GM12878 (cell line): ENCODE measurements at regions not wholly inside any gene's neighbourhood (a gene's known extent, or its start where the extent isn't known, plus 50 kb on each side); places are given as distances from the start of the nearest gene placed in this dataset.

Experiments used
- ATAC-seq: fragments of 200-7000 bp; cut with Tn5 transposase; 3 replicates; pipeline ENCODE4 v1.9.1; 2020; ENCODE audit warnings: mild to moderate bottlenecking, moderate library complexity
- BruUV-seq: library from RNA; stranded (reverse); fragments of 400-500 nt; replicated peaks from 2 replicates; lab custom pipeline; 2021; lab: Mats Ljungman, UMichigan
- CTCF ChIA-PET: fragments of 300-600 bp; sonication (Branson Sonifier 250); formaldehyde crosslinking; extraction: SDS; loops from one replicate; lab custom pipeline; 2021; ENCODE audit warnings: inconsistent platforms; lab: Yijun Ruan, JAX
- POLR2A ChIA-PET: fragments of 350-600 bp; formaldehyde crosslinking; extraction: SDS; loops from one replicate; lab custom pipeline; 2021; ENCODE audit warnings: inconsistent platforms; lab: Charles Lee
- RAD21 ChIA-PET: fragments of 300-600 bp; sonication (Branson Sonifier 250); formaldehyde crosslinking; loops from one replicate; lab custom pipeline; 2023; ENCODE audit warnings: antibody characterized with exemption; ENCODE audit not compliant: unreplicated experiment; lab: Charles Lee
- SMC1A ChIA-PET: fragments of 300-600 bp; sonication (Branson Sonifier 250); formaldehyde crosslinking; loops from one replicate; lab custom pipeline; 2023; ENCODE audit not compliant: unreplicated experiment, uncharacterized antibody; lab: Charles Lee
- DNase-seq: peaks from one replicate; pipeline ENCODE4 v3.0.0-alpha.2; 2011; ENCODE audit warnings: low read depth, low spot score
- FAIRE-seq: peaks from 3 replicates; lab custom pipeline; 2011; peaks lifted over from hg19 to GRCh38; lab: Jason Lieb, UNC
- H2AFZ ChIP-seq: 2 replicates; pipeline ENCODE4 v1.6.0; 2011; ENCODE audit warnings: low read depth, low read length, control low read depth; ENCODE audit not compliant: control insufficient read depth
- H3K27ac ChIP-seq: 2 replicates; pipeline ENCODE4 v1.5.1; 2011; ENCODE audit warnings: control low read depth; ENCODE audit not compliant: control insufficient read depth, insufficient read depth
- H3K27me3 ChIP-seq, 2 experiments: replicated peaks in 1 of 2; 2 replicates each; pipeline versions ENCODE4 v1.6.0 to v1.6.1; 2011; ENCODE audit warnings: low read length in 1 of 2; ENCODE audit not compliant: control insufficient read depth in 2 of 2, insufficient read depth in 2 of 2
- H3K36me3 ChIP-seq, 2 experiments: 2 replicates each; pipeline ENCODE4 v1.5.1; 2011; ENCODE audit warnings: low read length in 1 of 2; ENCODE audit not compliant: control insufficient read depth in 2 of 2, insufficient read depth in 2 of 2
- H3K4me1 ChIP-seq: 2 replicates; pipeline ENCODE4 v1.6.1; 2011; ENCODE audit warnings: mild to moderate bottlenecking, low read length, moderate library complexity, mixed read lengths; ENCODE audit not compliant: control insufficient read depth, insufficient read depth
- H3K4me2 ChIP-seq: 2 replicates; pipeline ENCODE4 v1.6.0; 2011; ENCODE audit warnings: control low read depth; ENCODE audit not compliant: control insufficient read depth, insufficient read depth
- H3K4me3 ChIP-seq: fragments of 200-600 bp; sonication (generic); 2 replicates; pipeline ENCODE4 v1.5.1; 2016
- H3K79me2 ChIP-seq: 2 replicates; pipeline ENCODE4 v1.6.0; 2011; ENCODE audit warnings: low read length; ENCODE audit not compliant: control insufficient read depth, insufficient read depth
- H3K9ac ChIP-seq: 2 replicates; pipeline ENCODE4 v1.8.0; 2011; ENCODE audit warnings: low read length, control low read depth, mixed read lengths; ENCODE audit not compliant: control insufficient read depth, insufficient read depth
- H3K9me3 ChIP-seq: replicated peaks from 3 replicates; pipeline ENCODE4 v1.5.1; 2011; ENCODE audit warnings: mild to moderate bottlenecking, low read length; ENCODE audit not compliant: control insufficient read depth, insufficient read depth
- H4K20me1 ChIP-seq: 2 replicates; pipeline ENCODE4 v1.6.0; 2011; ENCODE audit not compliant: control insufficient read depth, insufficient read depth
- ATF7 ChIP-seq: fragments of 450-650 bp; IDR thresholded peaks from 2 replicates; pipeline ENCODE4 v1.6.1; 2016; ENCODE audit warnings: low read depth, mild to moderate bottlenecking
- BRCA1 ChIP-seq: IDR thresholded peaks from 2 replicates; pipeline ENCODE4 v1.6.1; 2011; ENCODE audit warnings: low read depth, low read length, improper control_type of control experiment
- EGR1 ChIP-seq, 2 experiments: IDR thresholded peaks; 1 replicate in 1 of 2; 2 replicates in 1 of 2; pipeline ENCODE4 v1.6.1; 2011 to 2012; ENCODE audit warnings: low read depth in 2 of 2, low read length in 2 of 2, borderline replicate concordance in 1 of 2, mild to moderate bottlenecking in 1 of 2, moderate library complexity in 1 of 2
- EZH2 ChIP-seq: IDR thresholded peaks from 2 replicates; pipeline ENCODE4 v1.6.1; 2012; ENCODE audit warnings: low read depth, mild to moderate bottlenecking, control low read depth, inconsistent platforms, low read length, borderline replicate concordance; ENCODE audit not compliant: control insufficient read depth
- IKZF2 ChIP-seq, 2 experiments: fragments of 450-650 bp; IDR thresholded peaks; 2 replicates each; pipeline ENCODE4 v1.6.1; 2017; ENCODE audit warnings: mild to moderate bottlenecking in 2 of 2, moderate library complexity in 2 of 2
- IRF4 ChIP-seq: IDR thresholded peaks from 2 replicates; pipeline ENCODE4 v1.6.1; 2011; ENCODE audit warnings: low read depth, low read length
- MYC ChIP-seq: IDR thresholded peaks from 2 replicates; pipeline ENCODE4 v1.6.1; 2011; ENCODE audit warnings: mild to moderate bottlenecking, low read length, moderate library complexity, inconsistent platforms; ENCODE audit not compliant: insufficient read depth, insufficient replicate concordance, insufficient read length, severe bottlenecking
- POLR2A ChIP-seq: IDR thresholded peaks from 2 replicates; pipeline ENCODE4 v1.6.1; 2011; ENCODE audit warnings: low read depth, mild to moderate bottlenecking, low read length
- RUNX3 ChIP-seq: IDR thresholded peaks from 2 replicates; pipeline ENCODE4 v1.6.1; 2012; ENCODE audit warnings: low read length, inconsistent platforms
- SREBF2 ChIP-seq: IDR thresholded peaks from 2 replicates; pipeline ENCODE4 v1.6.1; 2012; ENCODE audit warnings: mild to moderate bottlenecking, low read length
- TARDBP ChIP-seq: IDR thresholded peaks from 2 replicates; pipeline ENCODE4 v1.6.1; 2016; ENCODE audit warnings: borderline replicate concordance
- TBL1XR1 ChIP-seq: IDR thresholded peaks from 2 replicates; pipeline ENCODE4 v1.6.1; 2012; ENCODE audit warnings: low read depth, low read length, improper control_type of control experiment
- ZZZ3 ChIP-seq: IDR thresholded peaks from 2 replicates; pipeline ENCODE4 v1.6.1; 2011; ENCODE audit warnings: low read depth; ENCODE audit not compliant: control insufficient read depth, insufficient read length
- WGBS: methylation state at CpG from one replicate; pipeline ENCODE4 v1.1.6; 2016; ENCODE audit warnings: low lambda C conversion rate; ENCODE audit not compliant: insufficient replicate concordance, insufficient coverage; ENCODE audit errors: missing lambda C conversion rate; 5-methylcytosine and 5-hydroxymethylcytosine counted together
- in situ Hi-C: fragments of 300-500 bp; cut with MboI; formaldehyde crosslinking; loops from 9 replicates; pipeline ENCODE4 v1.14.3; 2018; ENCODE audit warnings: mixed read lengths
- intact Hi-C: fragments of 100-400 bp; cut with micrococcal nuclease; formaldehyde crosslinking; loops from one replicate; pipeline ENCODE4 v1.14.2; 2022; ENCODE audit not compliant: unreplicated experiment
- TF ChIP-seq, protein P1 (sequence below): IDR thresholded peaks from 2 replicates; pipeline ENCODE4 v1.6.1; 2012; ENCODE audit warnings: low read length, inconsistent platforms
- TF ChIP-seq, protein P2 (sequence below): fragments of 450-650 bp; IDR thresholded peaks from 2 replicates; pipeline ENCODE4 v1.6.1; 2017; ENCODE audit warnings: mild to moderate bottlenecking, moderate library complexity

DNA sequence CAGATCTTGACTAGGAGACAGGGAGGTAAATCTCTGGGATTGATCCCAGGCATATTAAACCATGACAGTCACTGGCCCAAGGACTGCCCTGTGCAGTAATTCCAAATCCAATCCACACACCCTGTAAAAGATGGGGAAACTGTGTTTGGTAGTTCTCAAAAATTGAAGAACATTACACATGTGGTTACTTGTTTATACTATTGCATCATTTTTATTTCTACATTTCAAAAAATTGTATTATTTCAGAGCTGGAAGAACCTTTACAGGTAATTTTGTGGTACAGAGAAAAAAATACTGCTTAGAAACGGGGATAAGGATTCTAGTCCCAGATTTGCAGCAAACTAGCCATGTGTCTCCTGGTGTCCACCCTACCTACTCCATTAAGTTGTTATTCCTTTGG, 400.5 kb downstream of the LRIG3 start:
- CTCF ChIA-PET = no interaction called here
- POLR2A ChIA-PET = no interaction called here
- no peak for FAIRE-seq
- intact Hi-C loops = no loop called here
- no peak overlapping the region for H3K4me3 ChIP-seq
- TF ChIP-seq, protein P1, sequence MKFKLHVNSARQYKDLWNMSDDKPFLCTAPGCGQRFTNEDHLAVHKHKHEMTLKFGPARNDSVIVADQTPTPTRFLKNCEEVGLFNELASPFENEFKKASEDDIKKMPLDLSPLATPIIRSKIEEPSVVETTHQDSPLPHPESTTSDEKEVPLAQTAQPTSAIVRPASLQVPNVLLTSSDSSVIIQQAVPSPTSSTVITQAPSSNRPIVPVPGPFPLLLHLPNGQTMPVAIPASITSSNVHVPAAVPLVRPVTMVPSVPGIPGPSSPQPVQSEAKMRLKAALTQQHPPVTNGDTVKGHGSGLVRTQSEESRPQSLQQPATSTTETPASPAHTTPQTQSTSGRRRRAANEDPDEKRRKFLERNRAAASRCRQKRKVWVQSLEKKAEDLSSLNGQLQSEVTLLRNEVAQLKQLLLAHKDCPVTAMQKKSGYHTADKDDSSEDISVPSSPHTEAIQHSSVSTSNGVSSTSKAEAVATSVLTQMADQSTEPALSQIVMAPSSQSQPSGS = no peak
- no peak for TF ChIP-seq SREBF2
- TF ChIP-seq BRCA1 = no peak
- no peak for TF ChIP-seq EZH2
- no peak for TF ChIP-seq RUNX3
- TF ChIP-seq POLR2A = no peak
- no peak for TF ChIP-seq IRF4
- TF ChIP-seq, all 136 proteins: peak for 0
- Histone ChIP-seq H3K4me1 (no peaks in the 10 kb centered on the region), H2AFZ (no peak overlapping the region), H3K79me2 (no peaks in the 10 kb centered on the region), H3K27me3 (no peaks in the 10 kb centered on the region), H3K9ac (no peak overlapping the region), H4K20me1 (no peaks in the 10 kb centered on the region), H3K36me3 (no peaks in the 10 kb centered on the region), H3K9me3 (no peaks in the 10 kb centered on the region; the same call in 2 of the 3 replicates), H3K4me2 (no peak overlapping the region), H3K27ac (no peak overlapping the region)
- 6% methylated on average over 1 of the region's 1 CpG for WGBS
- BruUV-seq = no TSS peak
- ATAC-seq (no peak), DNase-seq (no peak)
- in situ Hi-C loops = no loop called here
- ChIA-PET RAD21 (no interaction called here), SMC1A (interaction anchor here (1.1 kb wide), 1 partner anchor 9 kb away, joined by 3 read pairs; no protein-coding TSS in a partner anchor)

DNA sequence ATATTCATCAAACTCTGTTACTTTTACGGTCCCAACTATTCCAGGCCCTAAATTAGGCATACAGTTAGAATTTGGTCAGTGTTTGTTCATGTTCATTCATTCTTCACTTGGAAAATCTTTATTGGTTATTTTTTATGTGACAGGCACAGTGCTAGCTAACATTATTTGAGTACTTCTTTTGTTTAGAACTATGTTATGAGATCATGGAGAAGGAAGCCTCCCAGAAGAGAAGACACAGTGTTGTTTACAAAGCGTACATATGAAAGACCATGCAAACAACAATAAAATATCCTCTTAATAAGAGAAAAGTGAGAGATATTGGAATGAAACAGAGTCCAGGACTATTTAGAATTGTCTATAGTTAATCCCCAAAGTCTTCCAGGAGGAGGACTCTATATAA, 399.2 kb downstream of the LRIG3 start:
- SMC1A ChIA-PET = interaction anchor here (0.6 kb wide), 1 partner anchor 206 kb away, joined by 5 read pairs; no protein-coding TSS in a partner anchor
- in situ Hi-C loops = no loop called here
- Histone ChIP-seq H3K9me3 (no peaks in the 10 kb centered on the region; the same call in 2 of the 3 replicates), H2AFZ (no peak overlapping the region), H3K79me2 (no peaks in the 10 kb centered on the region), H3K36me3 (no peaks in the 10 kb centered on the region), H3K27ac (no peak overlapping the region), H4K20me1 (no peaks in the 10 kb centered on the region), H3K4me1 (no peaks in the 10 kb centered on the region), H3K4me2 (no peak overlapping the region), H3K9ac (no peak overlapping the region), H3K4me3 (no peak overlapping the region), H3K27me3 (no peaks in the 10 kb centered on the region)
- no TSS peak for BruUV-seq
- intact Hi-C loops = no loop called here
- CTCF ChIA-PET = interaction anchor here (0.7 kb wide), 1 partner anchor 19 kb away, joined by 3 read pairs; no protein-coding TSS in a partner anchor
- DNase-seq (no peak), ATAC-seq (no peak), FAIRE-seq (no peak)
- RAD21 ChIA-PET = no interaction called here
- 2% methylated on average over 2 of the region's 2 CpGs for WGBS
- POLR2A ChIA-PET = no interaction called here
- TF ChIP-seq MYC (no peak), ATF7 (no peak), TARDBP (no peak), EGR1 (IDR thresholded peaks at IDR 0.05; ENCODE audit: borderline replicate concordance in 1 of 2, low read depth in 2 of 2, low read length in 2 of 2) (no peak), TBL1XR1 (no peak), ZZZ3 (no peak), IKZF2 (IDR thresholded peaks at IDR 0.05) (no peak)
- TF ChIP-seq, protein P2, sequence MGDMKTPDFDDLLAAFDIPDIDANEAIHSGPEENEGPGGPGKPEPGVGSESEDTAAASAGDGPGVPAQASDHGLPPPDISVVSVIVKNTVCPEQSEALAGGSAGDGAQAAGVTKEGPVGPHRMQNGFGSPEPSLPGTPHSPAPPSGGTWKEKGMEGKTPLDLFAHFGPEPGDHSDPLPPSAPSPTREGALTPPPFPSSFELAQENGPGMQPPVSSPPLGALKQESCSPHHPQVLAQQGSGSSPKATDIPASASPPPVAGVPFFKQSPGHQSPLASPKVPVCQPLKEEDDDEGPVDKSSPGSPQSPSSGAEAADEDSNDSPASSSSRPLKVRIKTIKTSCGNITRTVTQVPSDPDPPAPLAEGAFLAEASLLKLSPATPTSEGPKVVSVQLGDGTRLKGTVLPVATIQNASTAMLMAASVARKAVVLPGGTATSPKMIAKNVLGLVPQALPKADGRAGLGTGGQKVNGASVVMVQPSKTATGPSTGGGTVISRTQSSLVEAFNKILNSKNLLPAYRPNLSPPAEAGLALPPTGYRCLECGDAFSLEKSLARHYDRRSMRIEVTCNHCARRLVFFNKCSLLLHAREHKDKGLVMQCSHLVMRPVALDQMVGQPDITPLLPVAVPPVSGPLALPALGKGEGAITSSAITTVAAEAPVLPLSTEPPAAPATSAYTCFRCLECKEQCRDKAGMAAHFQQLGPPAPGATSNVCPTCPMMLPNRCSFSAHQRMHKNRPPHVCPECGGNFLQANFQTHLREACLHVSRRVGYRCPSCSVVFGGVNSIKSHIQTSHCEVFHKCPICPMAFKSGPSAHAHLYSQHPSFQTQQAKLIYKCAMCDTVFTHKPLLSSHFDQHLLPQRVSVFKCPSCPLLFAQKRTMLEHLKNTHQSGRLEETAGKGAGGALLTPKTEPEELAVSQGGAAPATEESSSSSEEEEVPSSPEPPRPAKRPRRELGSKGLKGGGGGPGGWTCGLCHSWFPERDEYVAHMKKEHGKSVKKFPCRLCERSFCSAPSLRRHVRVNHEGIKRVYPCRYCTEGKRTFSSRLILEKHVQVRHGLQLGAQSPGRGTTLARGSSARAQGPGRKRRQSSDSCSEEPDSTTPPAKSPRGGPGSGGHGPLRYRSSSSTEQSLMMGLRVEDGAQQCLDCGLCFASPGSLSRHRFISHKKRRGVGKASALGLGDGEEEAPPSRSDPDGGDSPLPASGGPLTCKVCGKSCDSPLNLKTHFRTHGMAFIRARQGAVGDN = no peak
